ENCODE measurements at regions not wholly inside any gene's neighbourhood (a gene's known extent, or its start where the extent isn't known, plus 50 kb on each side); places are given as distances from the start of the nearest gene placed in this dataset.

DNA sequence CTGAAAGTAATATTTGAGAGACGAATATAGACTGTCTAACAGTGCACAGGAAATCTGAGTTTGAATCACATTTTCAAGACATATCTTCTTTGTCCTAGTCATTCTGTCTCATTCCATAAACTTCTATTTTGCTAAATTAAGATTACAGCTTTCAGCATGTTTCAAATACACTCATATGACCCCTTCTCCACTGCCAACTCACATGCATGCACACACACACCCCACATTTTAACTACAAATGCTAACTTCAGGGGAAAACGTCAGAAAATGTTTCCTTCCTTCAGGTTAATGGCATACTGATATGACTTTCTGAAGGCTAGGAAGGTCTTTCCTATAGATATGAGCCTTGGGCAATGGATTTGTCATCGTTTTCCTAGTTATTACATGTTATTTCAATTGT, 373.7 kb downstream of the RBM43 start:
- no peak for DNase-seq

DNA sequence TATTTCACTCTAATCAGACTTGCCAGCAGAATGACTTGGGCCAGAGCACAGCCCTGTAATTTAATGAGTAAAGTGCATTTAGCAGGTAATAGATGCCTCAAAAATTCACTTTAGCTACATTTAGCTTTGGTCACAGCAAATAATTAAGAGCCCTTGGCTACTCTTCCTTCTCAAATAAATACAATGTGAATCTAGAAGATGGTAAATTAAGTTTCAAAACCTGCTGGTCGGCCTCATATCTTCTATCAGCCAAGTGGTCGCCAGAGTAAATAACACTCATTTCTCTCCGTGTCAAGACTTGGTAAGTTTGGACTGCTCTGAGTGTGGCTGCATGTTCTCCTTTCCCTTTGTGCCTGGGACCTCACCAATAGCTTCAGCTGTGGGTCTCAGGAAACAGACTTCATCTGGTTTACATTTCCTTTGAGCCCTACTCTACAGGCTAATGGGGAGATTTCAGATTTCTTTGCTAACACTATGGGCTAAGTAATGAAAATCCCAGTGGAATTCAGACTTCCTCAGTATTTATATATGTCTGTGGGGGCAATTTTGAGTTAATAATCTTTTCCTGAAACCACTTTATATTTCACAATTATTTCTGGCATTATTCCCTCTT, 375.8 kb downstream of the RBM43 start:
- no peak for DNase-seq

DNA sequence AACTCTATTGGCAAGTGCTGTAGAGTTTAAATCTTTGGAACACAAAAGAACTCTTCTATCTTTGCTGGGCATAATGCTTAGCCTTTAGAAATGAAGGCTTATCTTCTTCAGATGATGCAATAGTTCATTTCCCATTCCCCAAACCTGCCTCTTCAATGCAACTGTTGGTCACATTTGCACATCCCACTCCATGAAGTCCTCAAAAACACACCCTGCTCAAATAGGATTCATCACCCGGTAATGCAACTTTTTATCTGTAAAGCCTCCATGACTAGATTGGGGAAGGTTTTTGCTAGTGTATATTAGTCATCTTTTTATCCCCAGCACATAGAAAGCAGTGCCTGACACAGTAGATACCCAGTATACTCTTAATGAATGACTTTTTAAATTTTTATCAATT, 376.4 kb downstream of the RBM43 start:
- no peak for DNase-seq

DNA sequence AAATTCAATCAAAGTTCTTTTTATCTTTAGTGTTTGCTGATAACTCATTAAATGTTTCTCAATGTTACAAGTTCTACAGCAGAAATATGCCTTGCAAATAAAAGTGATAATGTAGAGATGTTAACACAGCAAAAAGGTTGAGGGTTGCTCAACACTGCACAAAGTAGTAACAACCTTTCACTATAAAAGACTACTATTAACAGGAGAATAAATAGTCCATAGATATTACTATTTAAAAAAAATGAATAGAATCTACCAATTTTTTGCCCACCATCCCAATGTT, 378.1 kb downstream of the RBM43 start:
- DNase-seq: no peak

DNA sequence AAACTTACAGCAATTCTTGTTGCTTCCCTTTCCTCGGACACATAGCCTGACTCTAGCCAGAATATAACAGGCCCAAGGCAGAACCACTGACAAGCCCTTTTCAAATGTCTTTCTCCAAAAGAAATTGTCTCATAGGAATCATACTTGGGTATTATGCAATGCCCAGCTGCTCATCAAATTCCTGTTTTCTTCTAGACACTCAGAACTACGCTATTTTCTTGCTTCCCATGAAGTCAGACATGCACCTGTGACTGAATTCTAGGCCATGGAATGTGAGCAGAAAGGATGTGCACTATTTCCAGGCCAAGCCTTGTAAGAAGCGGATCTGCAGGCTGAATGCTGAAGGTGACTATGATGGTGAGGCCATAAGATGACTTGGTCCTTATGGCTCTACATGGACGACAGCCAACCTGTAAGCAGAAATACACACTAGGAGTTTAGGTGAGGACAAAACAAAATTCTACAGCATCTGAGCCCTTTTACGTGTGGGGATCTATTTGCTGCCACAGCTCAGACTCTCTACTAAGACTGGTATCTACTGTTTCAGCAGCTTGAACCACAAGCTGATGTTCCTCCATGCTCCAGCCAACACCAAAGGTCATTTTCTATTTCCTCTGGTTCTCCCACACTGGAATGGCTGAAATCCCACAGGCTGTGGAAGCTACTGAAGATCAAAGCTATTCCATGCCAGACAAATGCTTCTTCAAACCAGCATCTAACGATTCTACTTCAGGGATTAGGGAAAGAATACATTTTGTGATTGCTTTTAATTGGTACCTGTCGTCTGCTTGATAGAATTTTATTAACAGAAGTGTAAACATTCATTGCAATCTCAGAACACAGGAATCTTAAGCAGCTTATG, 378.7 kb downstream of the RBM43 start:
- DNase-seq: no peak

DNA sequence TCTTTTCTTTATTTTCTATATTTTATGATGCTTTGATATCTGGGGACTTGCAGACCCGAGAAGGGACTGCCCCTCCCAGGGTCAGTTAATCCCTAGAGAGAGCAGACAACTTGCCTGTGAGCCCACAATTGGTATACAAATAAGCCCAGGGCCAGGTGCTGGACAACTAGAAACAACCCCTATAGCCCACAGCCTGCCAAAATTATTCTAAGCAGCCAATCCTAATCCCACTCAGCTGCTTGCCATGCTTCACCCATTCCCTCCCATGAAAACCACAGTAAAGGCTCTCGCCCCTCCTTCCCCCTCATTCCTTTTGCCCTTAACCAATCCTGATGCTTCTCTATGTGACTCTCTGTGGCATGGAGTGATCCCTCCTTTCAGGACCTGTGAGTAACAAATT, 380.7 kb downstream of the RBM43 start:
- no peak for DNase-seq

DNA sequence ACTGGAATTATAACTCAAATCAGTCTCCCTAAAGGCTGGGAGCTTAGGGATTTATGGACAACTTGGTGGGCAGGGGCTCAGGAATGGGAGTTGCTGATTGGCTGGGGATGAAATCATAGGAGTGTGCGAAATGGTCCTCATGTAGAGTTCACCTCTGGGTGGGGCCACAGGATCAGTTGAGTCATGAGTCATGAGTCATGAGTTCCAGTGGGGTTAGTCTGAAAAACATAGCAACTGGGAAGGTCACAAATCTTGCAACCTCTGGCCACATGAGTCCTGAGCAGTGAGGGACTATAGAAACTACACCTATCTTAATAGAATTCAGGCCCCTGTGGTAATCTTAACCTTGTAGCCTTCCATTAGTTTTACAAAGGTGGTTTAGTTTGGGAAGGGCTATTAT, 383.3 kb downstream of the RBM43 start:
- no peak for DNase-seq

DNA sequence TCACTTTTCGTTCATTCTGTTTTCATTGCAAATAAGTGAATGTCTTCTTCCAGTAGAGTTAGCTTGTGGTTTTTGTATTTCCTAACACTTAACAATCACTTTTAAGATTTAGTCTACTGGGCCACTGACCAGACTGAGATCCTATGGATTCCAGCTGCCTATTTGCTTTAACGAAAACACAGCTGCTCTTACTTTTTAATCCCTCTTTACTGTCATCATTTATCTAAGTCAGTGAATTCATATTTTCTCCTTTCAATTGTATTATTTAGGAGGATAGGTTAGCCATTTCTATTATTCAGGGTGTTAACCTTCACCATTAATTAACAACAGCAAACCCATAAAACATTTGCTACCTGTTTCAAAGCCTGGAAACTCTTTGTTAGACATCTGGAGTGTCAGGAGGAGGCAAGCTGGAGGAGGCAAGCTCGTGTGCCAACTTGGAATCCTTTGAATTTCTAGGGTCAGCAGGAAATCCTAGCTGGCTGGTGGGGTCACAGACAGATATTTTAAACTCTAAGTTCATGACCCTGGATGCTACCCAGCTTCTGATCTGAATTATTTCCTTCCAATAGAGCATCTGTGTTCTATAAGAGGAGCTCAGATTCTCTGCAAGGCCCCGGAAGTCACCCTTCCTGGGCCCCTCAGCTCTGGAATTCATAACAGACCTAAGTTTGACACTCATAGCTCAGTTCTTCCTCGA, 385.3 kb downstream of the RBM43 start:
- no peak for DNase-seq

DNA sequence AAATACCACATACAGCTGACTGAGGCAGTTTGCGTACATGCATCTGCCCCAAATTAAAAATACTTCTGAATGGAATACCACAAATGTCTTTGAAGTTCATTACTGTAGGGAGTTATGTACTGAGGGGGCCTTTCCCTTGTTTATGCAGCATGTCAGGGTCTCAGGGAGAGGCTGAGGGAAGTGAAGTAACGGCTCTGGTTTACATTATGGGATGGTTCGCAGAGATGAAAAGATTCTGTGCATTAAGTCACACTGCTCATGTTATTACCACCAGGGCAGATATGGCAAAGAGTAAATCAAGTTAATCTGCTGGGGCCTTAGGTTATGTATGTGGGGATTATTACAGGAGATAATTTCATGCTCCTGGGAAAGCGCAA, 385.9 kb upstream of the RND3 start:
- no peak for DNase-seq

DNA sequence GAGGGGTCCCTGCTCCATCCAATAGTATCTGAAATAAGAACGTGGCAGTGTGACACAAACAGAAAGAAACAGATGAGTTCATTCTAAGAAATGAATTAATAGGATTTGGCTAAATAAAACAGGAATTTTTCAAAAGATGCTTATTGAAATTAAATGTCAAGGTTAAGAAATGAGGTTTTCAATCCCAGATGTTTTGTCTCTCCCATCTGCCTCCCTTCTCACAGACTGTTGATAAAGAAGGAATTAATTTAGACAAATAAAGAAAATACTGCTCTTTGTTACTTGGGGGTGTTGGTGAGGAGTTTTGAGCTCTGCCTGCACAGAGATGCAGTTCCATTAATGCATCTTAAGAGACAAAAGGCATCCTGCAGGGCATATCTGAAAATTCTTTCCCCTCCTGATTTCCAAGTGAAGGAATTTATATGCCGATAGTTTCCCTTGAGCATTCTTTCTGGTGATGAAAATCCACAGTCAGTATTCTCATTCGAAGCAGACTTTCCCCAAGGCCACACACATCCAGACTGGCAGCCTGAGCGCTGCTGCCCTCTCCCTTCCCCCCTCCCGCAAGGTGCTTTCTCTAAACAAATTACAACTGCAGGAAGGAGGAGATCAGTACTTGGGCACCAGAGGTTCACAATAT, 385.4 kb upstream of the RND3 start:
- no peak for DNase-seq

DNA sequence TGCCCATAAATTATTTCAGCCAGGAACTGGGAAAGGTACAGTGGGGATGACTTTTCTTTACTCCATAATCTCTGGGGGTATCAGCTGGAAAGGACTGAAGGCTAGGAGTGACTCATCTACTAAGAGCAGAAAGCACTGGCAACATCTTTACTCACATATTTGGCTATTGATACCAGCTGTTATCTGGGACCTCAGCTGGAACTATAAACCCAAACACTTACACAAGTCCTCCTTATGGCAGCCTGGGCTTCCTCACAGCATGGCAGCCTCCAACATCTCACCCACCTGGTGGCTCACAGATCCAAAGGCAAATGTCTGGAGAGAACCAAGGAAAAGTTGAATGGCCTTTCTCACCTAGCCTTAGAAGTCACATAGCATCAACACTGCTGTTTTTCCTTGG, 379.0 kb upstream of the RND3 start:
- no peak for DNase-seq

DNA sequence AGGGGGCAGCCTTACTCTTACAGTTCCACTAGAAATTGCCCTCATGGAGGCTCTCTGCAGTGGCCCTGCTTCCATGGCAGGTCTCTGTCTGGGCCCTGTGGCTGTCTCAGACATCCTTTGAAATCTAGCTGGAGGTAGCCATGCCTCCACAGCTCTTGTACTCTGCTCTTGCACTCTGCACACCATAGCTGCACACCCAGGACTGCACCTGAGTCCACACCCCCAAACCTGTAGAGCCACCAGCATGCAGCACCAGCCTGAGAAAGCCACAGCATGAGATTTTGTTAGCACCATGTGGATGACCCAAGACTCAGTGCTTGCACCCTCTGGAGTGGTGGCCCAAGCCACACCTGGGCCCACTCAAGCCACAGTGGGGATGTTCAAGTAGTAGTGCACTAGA, 376.2 kb upstream of the RND3 start:
- DNase-seq: no peak

DNA sequence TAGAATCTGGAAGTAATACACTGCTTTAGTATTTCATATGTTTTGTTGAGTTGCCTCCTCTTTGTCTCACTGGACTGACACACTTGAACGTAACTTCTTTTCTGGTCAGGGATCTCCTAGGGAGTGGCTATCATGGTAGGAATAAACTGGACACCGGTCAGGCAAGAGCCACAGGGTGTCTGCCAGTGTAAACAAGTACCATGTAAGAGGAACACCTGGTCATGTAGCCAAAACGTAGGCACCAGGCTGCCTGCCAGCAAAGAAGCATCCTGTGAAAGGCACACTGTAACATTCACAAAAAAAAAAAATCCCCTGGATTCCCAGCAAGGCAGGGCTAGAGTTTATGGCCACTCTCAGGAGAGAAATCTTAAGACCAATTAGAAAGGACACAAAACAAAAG, 372.8 kb upstream of the RND3 start:
- DNase-seq: no peak

DNA sequence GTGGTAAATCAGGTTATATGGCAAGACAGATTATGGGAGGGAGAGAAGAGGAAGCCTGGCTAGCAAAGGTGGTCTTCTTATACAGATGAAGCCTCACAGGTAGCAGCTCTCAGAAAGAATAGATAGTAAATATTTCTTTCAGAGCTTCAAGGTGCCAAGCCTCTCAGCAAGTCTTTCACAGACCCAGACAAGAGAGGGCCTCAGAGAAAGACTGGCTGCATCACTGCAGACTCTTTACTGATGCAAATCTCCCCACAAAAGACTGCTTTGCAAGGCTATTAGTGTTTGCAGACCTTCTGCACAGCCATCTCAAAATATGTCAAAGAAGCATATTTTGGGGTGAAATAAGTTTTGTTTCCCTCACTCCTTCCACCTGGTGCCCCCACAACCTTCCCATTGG, 372.4 kb upstream of the RND3 start:
- DNase-seq: no peak

DNA sequence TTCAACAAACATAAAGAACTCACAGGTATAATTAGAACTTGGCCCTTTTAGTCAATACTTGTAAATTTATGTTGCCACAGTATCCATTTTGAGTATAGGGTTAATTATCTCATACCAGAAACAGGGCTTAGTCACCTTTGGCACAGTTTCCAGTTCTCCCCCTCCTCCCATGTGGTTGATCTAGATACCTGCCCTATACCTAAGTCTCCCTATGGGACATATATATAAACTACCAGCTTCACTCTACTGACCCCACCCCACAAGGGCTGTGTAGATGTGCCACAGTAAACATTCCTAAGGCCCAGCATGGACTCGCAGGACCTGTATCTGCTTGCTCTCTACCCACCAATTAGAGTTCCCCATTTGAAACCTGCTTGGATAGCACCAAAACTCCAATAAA, 371.7 kb upstream of the RND3 start:
- DNase-seq: no peak

DNA sequence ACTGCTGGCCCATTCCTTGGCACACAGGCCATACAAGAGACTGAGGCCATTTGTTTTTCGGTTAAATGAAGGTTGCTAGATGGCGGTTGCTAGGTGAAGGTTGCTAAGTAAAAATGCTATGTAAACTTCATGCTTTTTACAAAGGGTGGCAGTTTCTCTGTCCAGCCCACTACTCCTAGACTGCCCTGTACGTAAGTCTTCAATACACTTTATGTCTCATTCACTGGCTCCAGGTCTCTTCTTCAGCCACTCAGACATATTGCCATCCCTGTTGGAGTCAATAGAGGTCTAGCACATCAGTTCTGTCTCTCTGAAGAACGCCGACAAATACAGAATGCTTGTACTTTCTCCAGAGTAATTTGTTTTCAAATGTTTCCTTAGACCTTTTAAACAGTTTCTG, 370.9 kb upstream of the RND3 start:
- DNase-seq: no peak

DNA sequence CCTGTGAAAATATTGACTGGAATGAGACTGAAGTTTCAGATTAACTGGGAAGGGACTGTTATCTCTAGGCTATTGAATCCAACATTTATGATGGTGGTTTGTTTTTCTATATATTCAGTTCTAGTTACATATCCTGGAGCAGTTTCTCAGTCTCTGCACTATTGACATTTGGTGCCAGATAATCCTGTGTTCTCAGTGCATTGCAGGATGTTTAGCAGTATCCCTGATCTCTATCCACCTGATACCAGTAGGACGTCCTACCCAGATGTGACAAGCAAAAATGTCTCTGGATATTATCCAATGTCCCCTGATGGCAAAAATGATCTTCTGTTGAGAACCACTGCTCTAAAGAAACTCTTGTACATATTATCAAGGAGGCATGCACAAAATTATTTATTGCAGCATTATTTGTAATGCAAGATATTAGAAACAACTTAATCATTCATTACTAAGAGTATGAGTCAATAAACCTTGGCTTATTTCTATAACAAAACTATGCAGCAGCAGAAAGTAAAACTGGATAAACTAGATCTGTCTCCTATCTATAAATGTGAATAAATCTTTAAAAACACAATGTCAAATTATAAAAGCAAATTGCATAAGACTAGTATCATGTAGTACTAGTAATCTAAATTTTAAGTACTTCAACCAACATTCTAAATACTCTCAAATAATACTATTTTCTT, 369.3 kb upstream of the RND3 start:
- DNase-seq: no peak

DNA sequence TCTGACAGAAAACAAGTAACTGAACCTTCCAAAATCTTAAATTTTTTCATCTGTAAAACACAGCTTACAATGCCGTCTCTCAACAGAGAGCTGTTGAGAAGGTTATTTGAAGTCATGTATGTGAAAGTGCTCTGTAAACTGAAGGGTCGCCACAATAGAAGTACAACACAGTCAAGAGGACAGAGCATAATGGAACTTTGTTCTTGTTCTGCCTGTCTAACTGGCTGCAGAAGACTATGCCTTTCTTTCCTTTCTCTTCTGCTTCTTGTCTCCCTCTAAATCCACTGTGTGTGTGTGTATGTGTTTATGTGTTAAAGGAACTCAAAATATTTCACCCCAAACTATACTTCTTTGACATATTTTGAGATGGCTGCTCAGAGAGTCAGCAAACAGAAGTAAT, 365.8 kb upstream of the RND3 start:
- DNase-seq: no peak

DNA sequence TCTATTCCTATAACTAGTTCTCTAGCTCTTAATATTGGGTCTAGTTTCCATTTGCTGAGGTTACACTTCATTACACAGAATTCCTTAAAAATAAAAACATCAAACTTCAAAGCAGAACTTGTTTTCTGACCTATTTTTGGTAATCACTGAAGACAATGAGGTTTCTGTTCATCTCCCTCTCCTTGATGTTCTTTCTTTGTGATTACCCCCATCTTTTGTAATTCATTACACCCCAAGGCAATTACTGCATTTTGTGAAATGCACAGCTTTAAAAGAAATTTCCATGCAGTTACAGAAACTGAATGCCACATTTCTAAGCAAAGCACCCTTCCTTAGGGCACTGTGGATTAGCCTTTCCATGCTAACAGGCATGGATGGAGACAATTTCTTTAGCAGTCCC, 363.2 kb upstream of the RND3 start:
- no peak for DNase-seq

DNA sequence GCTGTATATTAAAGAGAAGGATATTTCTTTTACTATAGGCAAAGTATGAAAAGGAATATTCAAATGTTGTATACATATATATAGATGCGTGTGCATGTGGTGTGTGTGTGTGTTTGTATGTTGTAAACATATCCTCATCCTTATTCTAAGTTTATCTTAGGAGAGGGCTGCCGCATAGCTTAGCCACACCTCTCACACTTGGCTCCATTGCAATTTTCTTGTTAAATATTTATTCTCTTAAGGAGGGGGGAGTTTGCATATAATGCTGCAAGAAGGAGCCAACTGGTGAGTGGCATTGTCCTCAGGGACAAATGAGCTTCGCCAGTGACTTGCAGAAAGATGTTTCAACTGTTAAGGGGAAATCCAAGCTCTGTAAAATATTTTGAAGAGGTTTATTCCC, 360.1 kb upstream of the RND3 start:
- DNase-seq: no peak

DNA sequence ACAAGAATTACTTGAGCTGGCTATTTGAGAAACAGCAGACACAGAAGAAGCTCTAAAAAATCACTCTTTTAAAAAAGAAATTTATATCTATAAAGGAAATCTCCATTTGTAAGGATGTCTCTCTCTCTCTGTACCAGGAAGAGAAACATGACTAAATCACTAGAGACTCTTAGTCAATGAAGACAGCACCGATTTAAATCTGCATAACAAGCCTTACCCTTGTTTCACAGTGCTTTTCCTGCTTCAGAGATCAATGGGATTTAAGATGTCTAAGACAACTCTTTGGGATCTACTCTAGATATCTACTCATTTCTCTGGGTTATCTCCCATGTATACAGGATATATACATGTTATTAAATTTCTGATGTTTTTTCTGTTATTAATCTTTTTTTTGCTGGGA, 359.2 kb upstream of the RND3 start:
- no peak for DNase-seq

DNA sequence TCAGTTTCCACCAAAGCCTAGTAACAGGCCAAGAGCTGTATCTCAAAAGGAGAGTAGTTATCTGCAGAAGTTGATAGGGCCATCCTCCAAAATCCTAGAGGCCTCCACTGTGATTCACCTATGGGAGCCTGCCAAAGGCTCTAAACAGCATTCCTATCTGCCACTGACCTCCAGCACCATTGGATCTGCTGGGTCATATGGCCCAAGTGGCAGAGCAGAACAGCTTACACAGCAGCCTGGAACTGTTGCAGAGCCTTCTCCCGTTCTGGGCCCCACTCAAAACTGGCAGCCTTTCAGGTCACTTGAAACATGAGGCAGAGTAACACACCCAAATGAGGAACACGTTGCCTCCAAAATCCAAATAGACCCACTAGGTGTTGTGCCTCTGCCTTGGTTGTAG, 345.2 kb upstream of the RND3 start:
- DNase-seq: no peak

DNA sequence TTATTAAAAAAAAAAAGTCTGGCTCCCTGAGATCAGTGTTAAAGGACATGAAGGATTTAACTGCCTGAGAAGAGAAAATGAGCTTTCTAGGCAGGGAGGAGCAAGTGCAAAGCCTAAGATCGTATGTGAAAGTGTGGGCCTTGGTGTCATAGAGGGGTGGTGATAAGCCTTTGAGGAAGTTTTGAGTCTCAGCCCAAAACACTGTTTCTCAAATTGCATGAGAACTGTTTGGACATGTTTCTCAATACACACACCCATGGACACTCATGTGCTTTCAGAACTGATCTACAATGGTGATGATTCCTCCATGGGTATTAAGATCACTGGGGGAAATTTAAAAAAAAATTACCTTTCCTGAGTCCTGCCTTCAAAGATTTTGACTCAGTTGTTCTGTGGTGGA, 336.7 kb upstream of the RND3 start:
- no peak for DNase-seq

DNA sequence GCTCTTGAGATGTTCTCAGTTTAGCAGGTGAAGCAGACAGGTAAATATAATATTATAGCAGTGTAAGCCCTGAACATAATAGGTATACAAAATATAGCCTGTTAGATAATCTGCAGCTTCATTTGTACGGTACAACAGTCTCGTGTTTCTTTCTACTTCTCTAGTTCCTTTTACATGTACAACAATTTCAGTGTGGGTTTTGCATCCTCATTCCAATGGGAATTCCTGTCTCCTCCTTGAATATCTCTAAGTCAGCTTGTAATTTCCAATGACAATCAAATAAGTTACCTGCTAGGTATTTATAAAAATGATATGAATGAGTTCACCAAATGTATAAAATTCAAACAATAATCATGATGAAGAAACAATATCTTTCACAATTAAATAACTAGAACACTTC, 330.0 kb upstream of the RND3 start:
- no peak for DNase-seq
